NCI-H1105 treated with DMSO at 0.1 percent for 48 hours (cell line): ENCODE measurements at regions not wholly inside any gene's neighbourhood (a gene's known extent, or its start where the extent isn't known, plus 50 kb on each side); places are given as distances from the start of the nearest gene placed in this dataset.
"Not testable (repeated sequence)": the region's sequence is repeated elsewhere in the genome, so short reads cannot be mapped to it uniquely, and the experiment has no call there.

Source experiments
- DNase-seq: peaks from one replicate; lab custom pipeline; 2025; lab: John Stamatoyannopoulos, UW

DNA sequence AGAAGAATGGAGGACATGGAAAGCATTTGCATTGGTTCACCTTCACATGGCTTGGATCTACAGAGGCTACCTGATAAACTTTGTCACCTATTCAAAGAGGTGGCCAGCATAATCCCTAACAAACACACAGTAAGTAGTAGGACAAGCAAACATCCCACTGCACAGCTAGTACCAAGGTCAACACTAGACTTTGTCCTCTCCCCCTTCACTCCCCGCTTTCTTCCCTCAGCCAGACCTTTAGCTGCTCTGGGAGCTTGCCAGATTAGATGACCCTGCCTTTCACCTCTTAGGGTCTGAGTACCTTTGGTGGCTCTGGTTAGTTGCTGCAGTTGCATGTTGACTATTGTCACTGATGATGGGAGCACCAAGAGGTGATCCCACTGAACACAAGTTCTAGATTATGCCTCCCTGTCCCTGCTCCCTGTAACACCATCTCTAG lies 211.3 kb downstream of the CCDC74A start:
- not testable (repeated sequence) for DNase-seq

- DNase-seq: no peak
These were observed 226.2 kb downstream of the CCDC74A start for GRCh38 chr2:131753640-131754561.

DNA sequence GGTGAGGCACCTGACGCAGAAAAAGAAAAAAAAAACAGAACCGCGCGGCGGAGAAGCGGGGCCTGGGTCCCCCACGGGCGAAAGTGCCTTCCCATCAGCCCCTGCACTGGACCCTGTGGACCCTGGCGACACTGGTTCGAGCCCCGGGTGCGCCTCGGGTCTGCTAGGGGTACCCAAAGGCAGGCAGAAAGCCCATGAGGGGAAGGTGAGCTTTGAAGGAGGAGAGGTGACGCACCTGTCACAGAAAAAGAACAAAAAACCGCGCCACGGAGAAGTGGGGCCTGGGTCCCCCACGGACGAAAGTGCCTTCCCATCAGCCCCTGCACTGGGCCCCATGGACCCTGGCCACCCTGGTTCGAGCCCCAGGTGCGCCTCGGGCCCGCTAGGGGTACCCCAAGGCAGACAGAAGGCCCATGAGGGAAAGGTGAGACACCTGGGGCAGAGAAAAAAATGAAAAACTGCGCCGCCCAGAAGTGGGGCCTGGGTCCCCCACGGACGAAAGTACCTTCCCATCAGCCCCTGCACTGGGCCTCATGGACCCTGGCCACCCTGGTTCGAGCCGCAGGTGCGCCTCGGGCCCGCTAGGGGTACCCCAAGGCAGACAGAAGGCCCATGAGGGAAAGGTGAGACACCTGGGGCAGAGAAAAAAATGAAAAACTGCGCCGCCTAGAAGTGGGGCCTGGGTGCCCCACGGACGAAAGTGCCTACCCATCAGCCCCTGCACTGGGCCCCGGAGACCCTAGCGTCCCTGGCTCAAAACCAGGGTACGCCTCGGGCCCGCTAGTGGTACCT lies 227.4 kb downstream of the CCDC74A start:
- no peak for DNase-seq

GRCh38 chr2:131756141-131756907 lies 228.6 kb downstream of the CCDC74A start:
- DNase-seq: no peak

GRCh38 chr2:131758941-131759340 lies 231.3 kb downstream of the CCDC74A start:
- DNase-seq: not testable (repeated sequence)

DNA sequence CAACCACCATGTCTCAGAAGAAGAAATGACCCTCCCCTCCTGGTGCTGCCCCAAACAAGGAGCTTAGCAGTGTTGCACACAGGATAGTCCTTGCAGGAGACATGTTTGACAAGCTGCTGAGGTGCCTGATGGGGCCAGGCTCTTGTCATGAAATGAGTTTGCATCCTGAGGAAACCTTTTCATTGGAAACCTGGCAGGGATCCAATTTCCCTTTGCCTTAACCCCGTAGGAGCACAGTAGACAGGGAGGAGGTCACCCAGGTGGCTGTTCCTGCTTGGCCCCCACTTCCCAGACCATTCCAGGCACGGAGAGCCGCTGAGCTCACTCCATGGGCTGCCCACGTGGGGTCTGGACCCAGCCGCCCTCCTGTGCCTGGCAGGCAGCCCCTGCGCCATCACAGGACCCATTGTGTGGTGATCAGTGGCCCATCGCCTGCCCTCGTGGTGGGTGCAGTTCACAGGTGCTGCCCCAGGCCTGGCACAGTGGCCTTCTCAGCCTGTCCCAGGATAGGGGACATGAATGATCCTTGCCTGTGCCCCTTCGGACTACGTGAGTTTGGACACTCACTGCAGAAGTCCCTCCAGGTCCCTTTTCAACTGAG lies 247.4 kb downstream of the CCDC74A start:
- not testable (repeated sequence) for DNase-seq

GRCh38 chr2:131775903-131776506 lies 248.3 kb downstream of the CCDC74A start:
- DNase-seq: not testable (repeated sequence)

DNA sequence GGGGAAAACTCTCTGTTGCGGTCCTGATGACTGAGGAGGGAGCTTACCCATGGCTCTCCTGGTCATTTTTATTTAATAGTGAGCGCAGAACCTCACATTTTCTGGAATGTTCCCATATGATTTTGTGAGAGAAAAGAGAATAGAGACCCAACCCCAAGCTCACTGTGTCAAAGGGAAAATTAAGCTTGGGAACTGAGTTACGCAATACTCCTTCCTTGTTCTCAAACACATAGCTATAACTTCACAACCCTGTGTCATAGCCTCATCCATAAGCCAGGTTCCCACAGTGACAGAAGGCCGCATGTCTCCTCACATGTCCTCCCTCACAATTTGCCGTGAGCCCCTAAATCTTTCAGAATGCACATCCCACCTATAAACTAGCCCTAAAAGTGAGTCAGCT lies 252.8 kb downstream of the CCDC74A start:
- DNase-seq: not testable (repeated sequence)

- no peak for DNase-seq
These were observed 273.6 kb downstream of the CCDC74A start for GRCh38 chr2:131801210-131801744.

DNA sequence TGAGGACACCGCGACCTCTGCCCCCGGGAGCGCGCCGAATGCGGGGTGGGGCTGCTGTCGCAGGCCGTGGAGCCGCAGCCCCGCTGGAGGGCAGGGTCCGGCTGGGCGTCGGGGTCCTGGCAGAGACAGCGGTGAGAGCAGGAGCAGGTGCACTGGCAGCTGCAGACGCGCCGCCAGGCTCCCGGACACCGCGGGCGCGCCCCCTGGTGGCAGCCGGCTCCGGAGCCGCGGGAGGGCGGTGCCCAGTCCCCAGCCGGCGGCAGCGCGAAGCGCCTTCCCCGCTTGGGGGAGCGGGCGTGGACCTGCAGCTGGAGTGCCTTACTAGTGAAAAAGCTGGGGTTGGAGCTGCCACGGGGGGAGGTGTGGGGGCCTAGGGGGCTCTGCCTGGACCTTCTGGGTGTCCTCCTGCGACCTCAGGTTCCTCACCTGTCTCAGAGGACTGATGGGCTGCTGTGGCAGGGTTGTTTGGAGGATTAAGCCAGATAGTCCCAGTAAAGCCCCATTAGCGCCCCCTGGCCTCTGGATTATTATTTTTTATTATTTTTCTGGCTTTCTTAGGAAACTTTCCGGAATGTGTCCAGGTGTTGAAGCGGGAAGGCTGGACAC lies 274.2 kb downstream of the CCDC74A start:
- DNase-seq: not testable (repeated sequence)

DNA sequence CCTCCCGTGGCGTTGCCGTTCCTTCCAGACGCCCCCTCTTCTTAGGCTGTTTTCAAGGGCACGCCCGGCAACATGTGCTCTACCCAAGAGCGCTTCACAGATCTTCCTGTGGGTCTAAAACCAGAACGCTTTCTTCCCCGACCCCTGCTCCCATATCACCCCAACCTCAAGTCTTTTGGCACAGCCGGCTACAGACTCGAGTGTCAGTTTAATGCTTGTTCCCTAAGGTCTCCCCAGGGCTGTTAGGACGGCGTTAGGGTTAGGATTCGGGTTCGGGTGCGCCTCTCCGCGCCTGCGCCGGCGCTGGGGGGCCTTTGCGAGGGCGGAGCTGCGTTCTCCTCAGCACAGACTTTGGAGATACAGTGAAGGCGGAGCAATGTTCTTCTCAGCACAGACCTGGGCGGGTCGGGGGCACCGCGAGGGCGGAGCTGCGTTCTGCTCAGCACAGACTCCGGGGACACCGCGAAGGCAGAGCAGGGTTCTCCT lies 274.7 kb downstream of the CCDC74A start:
- DNase-seq: not testable (repeated sequence)

DNA sequence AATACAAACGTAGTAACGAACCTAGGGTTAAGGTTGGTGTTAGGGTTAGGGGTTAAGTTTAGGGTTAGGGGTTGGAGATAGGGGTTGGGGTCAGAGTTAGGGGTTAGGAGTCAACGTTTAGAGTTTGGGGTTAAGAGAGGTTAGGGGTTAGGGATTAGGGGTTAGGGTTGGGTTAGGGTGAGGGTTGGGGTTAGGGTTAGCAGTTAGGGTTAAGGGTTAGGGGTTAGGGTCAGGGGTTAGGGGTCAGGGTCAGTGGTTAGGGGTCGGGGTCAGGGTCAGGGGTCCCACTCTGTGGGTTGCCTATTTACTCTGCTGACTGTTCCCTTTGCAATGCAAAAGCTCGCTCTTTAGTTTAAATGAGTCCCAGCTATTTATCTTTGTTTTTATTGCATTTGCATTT lies 275.5 kb downstream of the CCDC74A start:
- DNase-seq: not testable (repeated sequence)

DNA sequence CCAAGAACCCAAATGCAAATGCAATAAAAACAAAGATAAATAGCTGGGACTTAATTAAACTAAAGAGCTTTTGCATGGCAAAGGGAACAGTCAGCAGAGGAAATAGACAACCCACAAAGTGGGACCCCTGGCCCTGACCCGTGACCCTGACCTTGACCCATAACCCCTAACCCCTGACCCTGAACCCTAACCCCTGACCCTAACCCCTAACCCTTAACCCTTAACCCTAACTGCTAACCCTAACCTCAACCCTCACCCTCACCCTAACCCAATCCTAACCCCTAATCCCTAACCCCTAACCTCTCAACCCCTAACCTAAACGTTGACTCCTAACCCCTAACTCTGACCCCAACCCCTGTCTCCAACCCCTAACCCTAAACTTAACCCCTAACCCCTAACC lies 284.9 kb downstream of the CCDC74A start:
- DNase-seq: not testable (repeated sequence)

- not testable (repeated sequence) for DNase-seq
These were observed 285.7 kb downstream of the CCDC74A start for GRCh38 chr2:131813378-131813777.

DNA sequence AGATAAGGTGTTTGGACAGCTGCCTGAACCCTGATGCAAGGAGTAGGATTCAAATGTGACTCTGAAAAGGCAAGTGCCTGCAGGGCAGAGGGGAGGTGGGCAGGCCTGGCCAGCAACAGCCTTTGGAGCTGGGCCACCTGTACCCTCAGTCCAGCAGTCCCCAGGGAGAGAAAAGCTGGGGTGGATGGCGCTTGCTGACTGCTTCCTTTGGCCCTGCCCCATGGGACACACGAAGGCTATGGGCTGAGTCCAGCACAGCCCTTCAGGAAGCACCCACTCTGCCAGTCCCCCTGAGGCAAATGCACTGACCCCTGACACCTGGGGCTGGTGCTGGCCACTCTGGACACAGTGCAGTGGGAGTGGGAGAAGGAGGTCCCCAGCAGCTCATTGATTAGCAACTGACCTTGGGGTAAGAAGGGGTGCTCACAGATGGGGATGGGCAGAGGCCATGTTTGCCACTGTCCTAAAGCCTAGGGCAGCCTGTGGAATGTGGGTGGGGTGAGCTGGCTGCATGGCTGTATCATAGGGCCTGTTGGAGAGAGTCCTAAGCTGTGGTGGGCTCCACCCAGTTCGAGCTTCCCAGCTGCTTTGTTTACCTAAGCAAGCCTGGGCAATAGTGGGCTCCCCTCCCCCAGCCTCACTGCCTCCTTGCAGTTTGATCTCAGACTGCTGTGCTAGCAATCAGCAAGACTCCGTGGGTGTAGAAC lies 290.7 kb downstream of the CCDC74A start:
- not testable (repeated sequence) for DNase-seq

GRCh38 chr2:131822237-131822721 lies 294.6 kb downstream of the CCDC74A start:
- not testable (repeated sequence) for DNase-seq

- not testable (repeated sequence) for DNase-seq
These were observed 295.4 kb downstream of the CCDC74A start for GRCh38 chr2:131823058-131823457.

DNA sequence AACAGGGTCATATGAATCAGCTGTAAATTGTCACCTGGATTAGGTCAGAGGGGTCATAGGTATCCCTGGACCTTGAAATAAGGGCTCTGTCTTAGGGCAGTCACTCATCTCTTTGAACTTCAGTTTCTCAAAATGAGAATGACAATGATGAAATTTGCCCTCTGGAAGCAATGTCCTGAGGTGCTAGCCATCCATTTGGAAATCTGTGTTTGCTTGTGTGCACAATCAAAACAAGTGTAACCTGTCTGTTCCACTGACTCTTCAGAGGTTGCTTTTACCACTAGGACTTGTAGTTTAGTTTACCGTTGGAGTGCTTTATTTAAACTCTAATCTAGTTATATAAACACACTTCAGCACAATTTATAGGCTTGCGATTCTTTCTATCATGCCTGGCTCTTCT lies 297.3 kb downstream of the CCDC74A start:
- not testable (repeated sequence) for DNase-seq

DNA sequence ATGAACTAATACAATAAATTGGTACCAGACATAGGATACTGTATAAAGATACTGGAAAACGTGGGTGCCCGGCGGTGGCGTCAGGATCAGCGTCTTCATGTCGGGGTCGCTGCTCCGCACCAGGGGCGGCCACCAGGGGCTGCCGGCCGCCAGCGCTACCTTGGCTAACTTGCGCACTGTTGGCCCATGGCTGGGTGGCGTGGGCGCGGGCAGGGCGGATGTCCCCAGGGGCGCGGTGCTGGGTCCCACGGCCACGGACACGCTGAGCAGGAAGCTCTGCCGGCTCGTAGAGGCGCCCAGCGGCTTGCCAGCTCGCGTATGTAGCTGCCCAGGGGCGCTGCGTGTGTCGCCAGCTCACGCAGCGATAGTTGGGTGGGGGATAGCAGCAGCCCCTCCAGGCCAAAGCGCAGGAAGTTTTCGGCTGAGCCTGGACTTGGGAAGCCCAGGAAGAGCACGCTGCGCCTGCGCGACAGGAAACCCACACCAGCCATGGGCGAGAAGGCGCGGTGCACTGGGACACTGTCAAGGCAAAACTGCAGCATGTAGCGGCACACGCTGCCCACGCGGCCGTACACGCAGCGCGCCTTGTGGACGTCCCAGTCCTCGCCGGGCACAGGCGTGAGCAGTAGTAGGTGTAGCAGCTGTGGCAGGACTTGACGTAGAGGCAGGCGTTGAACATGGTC lies 299.9 kb downstream of the CCDC74A start:
- DNase-seq: no peak
